IMR-90 (cell line): ENCODE measurements at regions not wholly inside any gene's neighbourhood (a gene's known extent, or its start where the extent isn't known, plus 50 kb on each side); places are given as distances from the start of the nearest gene placed in this dataset.
A peak's percentile ranks its signal among the peaks of the same experiment; 100 is the strongest.

ENCODE experiments used
- ATAC-seq: fragments of 200-7000 bp; cut with Tn5 transposase; 2 replicates; pipeline ENCODE4 v1.9.1; 2020; ENCODE audit warnings: low read depth, mild to moderate bottlenecking, moderate library complexity
- BruUV-seq: library from RNA; stranded (reverse); fragments of 400-500 nt; replicated peaks from 2 replicates; lab custom pipeline; 2021; lab: Mats Ljungman, UMichigan
- CTCF ChIA-PET: fragments of 300-600 bp; formaldehyde crosslinking; extraction: SDS; loops from one replicate; lab custom pipeline; 2021; ENCODE audit warnings: antibody characterized with exemption; lab: Yijun Ruan, JAX
- POLR2A ChIA-PET: fragments of 300-600 bp; sonication (Branson Sonifier 250); formaldehyde crosslinking; loops from one replicate; lab custom pipeline; 2022; ENCODE audit warnings: antibody characterized with exemption; ENCODE audit not compliant: unreplicated experiment; lab: Charles Lee
- DNase-seq: peaks from one replicate; pipeline ENCODE4 v3.0.0; 2013
- H2AFZ ChIP-seq: replicated peaks from 2 replicates; pipeline ENCODE3; 2013; ENCODE audit warnings: low read length, mild to moderate bottlenecking; ENCODE audit not compliant: poor library complexity
- H2AK5ac ChIP-seq: 2 replicates; pipeline ENCODE4 v1.6.1; 2013; ENCODE audit warnings: low read depth, low read length, inconsistent platforms
- H2AK9ac ChIP-seq: replicated peaks from 2 replicates; pipeline ENCODE3; 2013; ENCODE audit warnings: mild to moderate bottlenecking, low read depth, low read length, moderate library complexity; ENCODE audit not compliant: poor library complexity
- H2BK120ac ChIP-seq: 2 replicates; pipeline ENCODE4 v1.6.1; 2013; ENCODE audit warnings: low read depth, low read length, inconsistent platforms
- H2BK15ac ChIP-seq: 3 replicates; pipeline ENCODE4 v1.6.1; 2013; ENCODE audit warnings: low read depth, low read length, inconsistent platforms
- H2BK20ac ChIP-seq: 2 replicates; pipeline ENCODE4 v1.6.1; 2013; ENCODE audit warnings: low read depth, mild to moderate bottlenecking, inconsistent platforms, low read length, moderate library complexity
- H2BK5ac ChIP-seq: 2 replicates; pipeline ENCODE4 v1.6.1; 2013; ENCODE audit warnings: mild to moderate bottlenecking, low read depth, low read length, inconsistent platforms; ENCODE audit not compliant: poor library complexity, severe bottlenecking
- H3K14ac ChIP-seq: replicated peaks from 2 replicates; pipeline ENCODE4 v1.6.1; 2013; ENCODE audit warnings: low read depth, low read length, inconsistent platforms
- H3K18ac ChIP-seq: 2 replicates; pipeline ENCODE4 v1.6.1; 2013; ENCODE audit warnings: low read depth, low read length, control low read depth
- H3K23ac ChIP-seq: 2 replicates; pipeline ENCODE4 v1.6.1; 2013; ENCODE audit warnings: low read depth, low read length, inconsistent platforms
- H3K27ac ChIP-seq: 2 replicates; pipeline ENCODE4 v1.5.1; 2013; ENCODE audit warnings: mild to moderate bottlenecking, control low read depth, low read length; ENCODE audit not compliant: insufficient read depth
- H3K27me3 ChIP-seq: 2 replicates; pipeline ENCODE4 v1.6.1; 2013; ENCODE audit warnings: low read length; ENCODE audit not compliant: control insufficient read depth, insufficient read depth
- H3K36me3 ChIP-seq: 2 replicates; pipeline ENCODE4 v1.6.1; 2013; ENCODE audit warnings: low read length, mixed read lengths; ENCODE audit not compliant: control insufficient read depth, insufficient read depth
- H3K4ac ChIP-seq: 2 replicates; pipeline ENCODE4 v1.6.1; 2013; ENCODE audit warnings: low read depth, low read length, inconsistent platforms
- H3K4me1 ChIP-seq: 2 replicates; pipeline ENCODE4 v1.6.1; 2013; ENCODE audit warnings: low read length, mixed read lengths; ENCODE audit not compliant: control insufficient read depth, insufficient read depth
- H3K4me2 ChIP-seq: 2 replicates; pipeline ENCODE4 v1.6.1; 2013; ENCODE audit warnings: low read depth, mild to moderate bottlenecking, control low read depth, low read length, moderate library complexity
- H3K4me3 ChIP-seq: 2 replicates; pipeline ENCODE4 v1.5.1; 2013; ENCODE audit warnings: low read depth, mild to moderate bottlenecking, control low read depth, low read length, moderate library complexity; ENCODE audit not compliant: insufficient read depth
- H3K56ac ChIP-seq: 2 replicates; pipeline ENCODE4 v1.6.1; 2013; ENCODE audit warnings: low read length, inconsistent platforms; ENCODE audit not compliant: insufficient read depth; ENCODE audit errors: extremely low read depth
- H3K79me1 ChIP-seq, 2 experiments: 2 replicates each; pipeline ENCODE4 v1.6.1; 2013; ENCODE audit warnings: low read length in 2 of 2, inconsistent platforms in 1 of 2, low read depth in 1 of 2
- H3K9ac ChIP-seq: 2 replicates; pipeline ENCODE4 v1.6.1; 2013; ENCODE audit warnings: low read depth, low read length, control low read depth
- H3K9me1 ChIP-seq: 2 replicates; pipeline ENCODE4 v1.6.1; 2013; ENCODE audit warnings: low read length, inconsistent platforms; ENCODE audit not compliant: insufficient read depth
- H3K9me3 ChIP-seq: 2 replicates; pipeline ENCODE4 v1.6.1; 2013; ENCODE audit warnings: low read length; ENCODE audit not compliant: control insufficient read depth, insufficient read depth
- H4K20me1 ChIP-seq: 2 replicates; pipeline ENCODE4 v1.6.1; 2013; ENCODE audit warnings: low read length, inconsistent platforms; ENCODE audit not compliant: insufficient read depth
- H4K5ac ChIP-seq: 2 replicates; pipeline ENCODE4 v1.6.1; 2013; ENCODE audit warnings: mild to moderate bottlenecking, low read depth, low read length, control low read depth
- H4K8ac ChIP-seq, 2 experiments: 2 replicates each; pipeline ENCODE4 v1.6.1; 2013; ENCODE audit warnings: low read depth in 2 of 2, low read length in 2 of 2, control low read depth in 1 of 2, inconsistent platforms in 1 of 2
- H4K91ac ChIP-seq: 2 replicates; pipeline ENCODE4 v1.6.1; 2013; ENCODE audit warnings: low read depth, low read length, inconsistent platforms; ENCODE audit not compliant: insufficient read depth
- BHLHE40 ChIP-seq: fragments of 150-350 bp; IDR thresholded peaks from 2 replicates; pipeline ENCODE4 v1.6.1; 2016; ENCODE audit warnings: mild to moderate bottlenecking, low read depth, low read length
- CEBPB ChIP-seq: IDR thresholded peaks from 2 replicates; pipeline ENCODE4 v1.6.1; 2012; ENCODE audit warnings: low read depth, low read length, improper control_type of control experiment
- FOS ChIP-seq: fragments of 150-350 bp; IDR thresholded peaks from 2 replicates; pipeline ENCODE4 v1.6.1; 2016; ENCODE audit warnings: low read depth, low read length
- MXI1 ChIP-seq: IDR thresholded peaks from 2 replicates; pipeline ENCODE4 v1.6.1; 2012; ENCODE audit warnings: low read depth, mild to moderate bottlenecking, low read length, moderate library complexity, borderline replicate concordance
- POLR2A ChIP-seq: IDR thresholded peaks from 2 replicates; pipeline ENCODE4 v1.6.1; 2012; ENCODE audit warnings: mild to moderate bottlenecking, low read depth, low read length
- RAD21 ChIP-seq: IDR thresholded peaks from 2 replicates; pipeline ENCODE4 v1.6.1; 2012; ENCODE audit warnings: low read length, improper control_type of control experiment
- RCOR1 ChIP-seq: IDR thresholded peaks from 2 replicates; pipeline ENCODE4 v1.6.1; 2012; ENCODE audit warnings: mild to moderate bottlenecking, low read length, improper control_type of control experiment; ENCODE audit not compliant: insufficient replicate concordance
- RFX5 ChIP-seq: IDR thresholded peaks from 2 replicates; pipeline ENCODE4 v1.8.0; 2012; ENCODE audit warnings: low read depth, mild to moderate bottlenecking, low read length, moderate library complexity
- WGBS, 2 experiments: methylation state at CpG; one replicate each; pipeline versions ENCODE4 v1.1.5 to v1.1.7; 2013; ENCODE audit warnings: missing lambda C conversion rate in 2 of 2; ENCODE audit not compliant: insufficient read length in 1 of 2; ENCODE audit errors: extremely low coverage in 2 of 2; 5-methylcytosine and 5-hydroxymethylcytosine counted together
- dilution Hi-C: fragments of 300-500 bp; cut with HindIII; formaldehyde crosslinking; loops from one replicate; pipeline ENCODE4 v1.14.3; 2018; ENCODE audit warnings: low sequenced_read_pairs; ENCODE audit not compliant: unreplicated experiment
- in situ Hi-C: fragments of 300-500 bp; cut with MboI; formaldehyde crosslinking; loops from 3 replicates; pipeline ENCODE4 v1.14.3; 2019; ENCODE audit warnings: low sequenced_read_pairs, inconsistent platforms, mixed read lengths
- intact Hi-C: fragments of 100-400 bp; cut with micrococcal nuclease; formaldehyde crosslinking; loops from 2 replicates; pipeline ENCODE4 v1.10.0; 2022

- no peak overlapping the region for H3K9ac ChIP-seq
- no peak overlapping the region for H2AK9ac ChIP-seq
- H2BK120ac ChIP-seq: no peak overlapping the region
- no TSS peak for BruUV-seq
- H3K27me3 ChIP-seq: peaks cover 5% of the 10 kb centered on the region
- H3K14ac ChIP-seq: no peak overlapping the region
- intact Hi-C loops (no loop called here), dilution Hi-C loops (no loop called here), in situ Hi-C loops (no loop called here)
- ChIA-PET POLR2A (no interaction called here), CTCF (no interaction called here)
- no peak overlapping the region for H4K5ac ChIP-seq
- H2AFZ ChIP-seq: no peak overlapping the region
- no peak overlapping the region for H2BK20ac ChIP-seq
- no peak overlapping the region for H2AK5ac ChIP-seq
- no peaks in the 10 kb centered on the region; the same call in 1 of the 2 replicates for H3K4me1 ChIP-seq
- no peak overlapping the region for H3K18ac ChIP-seq
- H4K20me1 ChIP-seq: no peaks in the 10 kb centered on the region; the same call in 1 of the 2 replicates
- no peak overlapping the region for H2BK15ac ChIP-seq
- no peak overlapping the region for H4K8ac ChIP-seq
- no peak overlapping the region for H3K4me3 ChIP-seq
- no peak for DNase-seq
- TF ChIP-seq FOS: no peak
- no peak for TF ChIP-seq RCOR1
- no peak for TF ChIP-seq BHLHE40
- no peak for TF ChIP-seq RAD21
- TF ChIP-seq POLR2A: no peak
- no peak for TF ChIP-seq RFX5
- TF ChIP-seq CEBPB: 0 out of 2 replicates have a peak, but pooled peaks have one; percentile 13
- no peak for TF ChIP-seq MXI1
- no peak overlapping the region for H3K23ac ChIP-seq
- peaks cover 12% of the 10 kb centered on the region for H3K36me3 ChIP-seq
- H3K27ac ChIP-seq: no peak overlapping the region
- H3K4ac ChIP-seq: no peak overlapping the region
- H3K4me2 ChIP-seq: no peak overlapping the region
- WGBS, 2 experiments: 81% methylated on average over 5 of the region's 10 CpGs; no CpG with 5 or more reads in 1 of the 2 experiments
- no peaks in the 10 kb centered on the region; the same call in 1 of the 2 replicates for H3K9me1 ChIP-seq
- no peak overlapping the region for H4K91ac ChIP-seq
- H3K9me3 ChIP-seq: no peaks in the 10 kb centered on the region
- no peak overlapping the region for H2BK5ac ChIP-seq
- H3K56ac ChIP-seq: no peak overlapping the region
- no peaks in the 10 kb centered on the region for H3K79me1 ChIP-seq
- ATAC-seq: no peak
Measured at GRCh38 chr3:127037971-127038446, 55.1 kb downstream of the PLXNA1 start.
